ENCODE measurements at regions not wholly inside any gene's neighbourhood (a gene's known extent, or its start where the extent isn't known, plus 50 kb on each side); places are given as distances from the start of the nearest gene placed in this dataset.
"Not testable (repeated sequence)": the region's sequence is repeated elsewhere in the genome, so short reads cannot be mapped to it uniquely, and the experiment has no call there.

GRCh38 chr4:173995779-173996178 lies 287.7 kb downstream of the FBXO8 start:
- not testable (repeated sequence) for TF ChIP-seq JUN (IDR thresholded peaks at IDR 0.05; ENCODE audit: low read depth, low read length); NANOG (IDR thresholded peaks at IDR 0.05; ENCODE audit: insufficient read depth, low read depth, low read length, poor library complexity, severe bottlenecking); JUND (IDR thresholded peaks at IDR 0.05; ENCODE audit: low read length); POLR2A (IDR thresholded peaks at IDR 0.05; ENCODE audit: control extremely low read depth in 1 of 2, low read depth in 2 of 2, low read length in 2 of 2); CTCF (IDR thresholded peaks at IDR 0.05; ENCODE audit: control extremely low read depth in 1 of 3, insufficient read depth in 1 of 3, low read depth in 1 of 3, low read length in 3 of 3); MAX (IDR thresholded peaks at IDR 0.05); CBX8 (IDR thresholded peaks at IDR 0.05; ENCODE audit: borderline replicate concordance, low read depth, low read length); EZH2 (IDR thresholded peaks at IDR 0.05; ENCODE audit: low read depth, low read length, severe bottlenecking); SP2 (IDR thresholded peaks at IDR 0.05; ENCODE audit: low read length); USF2 (IDR thresholded peaks at IDR 0.05; ENCODE audit: low read length); TEAD4 (IDR thresholded peaks at IDR 0.05; ENCODE audit: low read depth, low read length); CEBPB (IDR thresholded peaks at IDR 0.05; ENCODE audit: low read depth, low read length); POLR2AphosphoS5 (IDR thresholded peaks at IDR 0.05; ENCODE audit: low read depth, low read length); ZNF274 (IDR thresholded peaks at IDR 0.05; ENCODE audit: borderline replicate concordance, extremely low read depth, low read length)
